Medulla oblongata (tissue), 1 donor: ENCODE measurements at regions not wholly inside any gene's neighbourhood (a gene's known extent, or its start where the extent isn't known, plus 50 kb on each side); places are given as distances from the start of the nearest gene placed in this dataset.
"Not testable (repeated sequence)": the region's sequence is repeated elsewhere in the genome, so short reads cannot be mapped to it uniquely, and the experiment has no call there.

Source experiments
- DNase-seq: peaks from one replicate; pipeline ENCODE4 v3.0.0-alpha.2; 2015; ENCODE audit errors: extremely low spot score

- DNase-seq, result no peak
Observed at GRCh38 chr15:95129574-95129973, 898.2 kb downstream of the MCTP2 start.

GRCh38 chr15:95131131-95131556 lies 899.8 kb downstream of the MCTP2 start:
- DNase-seq, result no peak

GRCh38 chr15:95132774-95133173 lies 901.4 kb downstream of the MCTP2 start:
- DNase-seq, result no peak

- no peak for DNase-seq
Observed at GRCh38 chr15:95134431-95135110, 903.2 kb downstream of the MCTP2 start.

- DNase-seq, result no peak
Observed at GRCh38 chr15:95138604-95139270, 907.4 kb downstream of the MCTP2 start.

GRCh38 chr15:95141486-95141885 lies 910.1 kb downstream of the MCTP2 start:
- DNase-seq, result no peak

- DNase-seq, result no peak
Observed at GRCh38 chr15:95142531-95142930, 911.2 kb downstream of the MCTP2 start.

GRCh38 chr15:95146481-95146880 lies 915.1 kb downstream of the MCTP2 start:
- DNase-seq, result no peak

- DNase-seq, result no peak
Observed at GRCh38 chr15:95148183-95148582, 916.8 kb downstream of the MCTP2 start.

- no peak for DNase-seq
Observed at GRCh38 chr15:95149036-95149435, 917.7 kb downstream of the MCTP2 start.

- DNase-seq, result no peak
Observed at GRCh38 chr15:95149771-95150170, 918.4 kb downstream of the MCTP2 start.

- no peak for DNase-seq
Observed at GRCh38 chr15:95150466-95150865, 919.1 kb downstream of the MCTP2 start.

GRCh38 chr15:95152741-95153140 lies 921.4 kb downstream of the MCTP2 start:
- DNase-seq, result no peak

GRCh38 chr15:95153201-95153600 lies 921.8 kb downstream of the MCTP2 start:
- not testable (repeated sequence) for DNase-seq

- DNase-seq, result no peak
Observed at GRCh38 chr15:95160316-95160715, 929.0 kb downstream of the MCTP2 start.

- DNase-seq, result no peak
Observed at GRCh38 chr15:95162069-95162468, 930.7 kb downstream of the MCTP2 start.

GRCh38 chr15:95162531-95162930 lies 931.2 kb downstream of the MCTP2 start:
- no peak for DNase-seq

- no peak for DNase-seq
Observed at GRCh38 chr15:95162967-95163531, 931.7 kb downstream of the MCTP2 start.

GRCh38 chr15:95168152-95168551 lies 936.8 kb downstream of the MCTP2 start:
- no peak for DNase-seq

- no peak for DNase-seq
Observed at GRCh38 chr15:95168951-95169431, 937.6 kb downstream of the MCTP2 start.

GRCh38 chr15:95169541-95170459 lies 938.4 kb downstream of the MCTP2 start:
- DNase-seq, result no peak
